ENCODE measurements at regions not wholly inside any gene's neighbourhood (a gene's known extent, or its start where the extent isn't known, plus 50 kb on each side); places are given as distances from the start of the nearest gene placed in this dataset.

GRCh38 chr2:35827086-35827485 lies 528.5 kb upstream of the CRIM1 start:
- H3K27ac ChIP-seq (ENCODE audit: control insufficient read depth, insufficient read depth), result no peak overlapping the region
- no peaks in the 10 kb centered on the region for H3K4me1 ChIP-seq (ENCODE audit: control insufficient read depth, insufficient read depth, low read length)
- in situ Hi-C loops (cut with MboI), result no loop called here
- no peak overlapping the region for H2AFZ ChIP-seq (ENCODE audit: control insufficient read depth, low read depth, low read length)
- no peak overlapping the region for H3K9ac ChIP-seq (ENCODE audit: control insufficient read depth, insufficient read depth, low read length)
- H4K20me1 ChIP-seq (ENCODE audit: control insufficient read depth, insufficient read depth), result no peaks in the 10 kb centered on the region
- no peaks in the 10 kb centered on the region for H3K79me2 ChIP-seq (ENCODE audit: control insufficient read depth, insufficient read depth, low read length)
- H3K27me3 ChIP-seq (replicated peaks in 1 of 2; ENCODE audit: control insufficient read depth in 2 of 2, insufficient read depth in 2 of 2, low read length in 1 of 2), result no peaks in the 10 kb centered on the region
- WGBS (ENCODE audit: insufficient coverage, insufficient replicate concordance, low lambda C conversion rate, missing lambda C conversion rate), result 56% methylated on average over 5 of the region's 5 CpGs
- H3K4me2 ChIP-seq (ENCODE audit: control insufficient read depth, insufficient read depth), result no peak overlapping the region
- H3K4me3 ChIP-seq, result no peak overlapping the region
- intact Hi-C loops (cut with micrococcal nuclease; ENCODE audit: unreplicated experiment), result no loop called here
- TF ChIP-seq ZNF217 (IDR thresholded peaks at IDR 0.05) (no peak), SUZ12 (IDR thresholded peaks at IDR 0.05; ENCODE audit: unreplicated experiment) (no peak), CREB1 (IDR thresholded peaks at IDR 0.05; ENCODE audit: low read depth) (no peak), DPF2 (IDR thresholded peaks at IDR 0.05) (no peak), MTA3 (IDR thresholded peaks at IDR 0.05; ENCODE audit: borderline replicate concordance, low read length) (no peak), MTA2 (IDR thresholded peaks at IDR 0.05; ENCODE audit: low read depth) (no peak), MXI1 (IDR thresholded peaks at IDR 0.05; ENCODE audit: low read depth, low read length) (no peak), RAD51 (IDR thresholded peaks at IDR 0.05) (no peak)
- no peaks in the 10 kb centered on the region for H3K36me3 ChIP-seq (ENCODE audit: control insufficient read depth in 2 of 2, insufficient read depth in 2 of 2, low read length in 1 of 2)
- ChIA-PET SMC1A (ENCODE audit: uncharacterized antibody, unreplicated experiment) (no interaction called here), POLR2A (no interaction called here), CTCF (no interaction called here), RAD21 (ENCODE audit: unreplicated experiment) (no interaction called here)
- no peak for ATAC-seq
- no TSS peak for BruUV-seq (replicated peaks)
- no peaks in the 10 kb centered on the region for H3K9me3 ChIP-seq (replicated peaks; ENCODE audit: control insufficient read depth, insufficient read depth, low read length)
- FAIRE-seq, result no peak
- no peak for DNase-seq (ENCODE audit: low read depth, low spot score)

- BruUV-seq (replicated peaks), result no TSS peak
- RAD21 ChIA-PET (ENCODE audit: unreplicated experiment), result no interaction called here
Observed at GRCh38 chr2:35822716-35823115, 532.9 kb upstream of the CRIM1 start.

More at GRCh38 chr2:35822716-35823115, 532.9 kb upstream of the CRIM1 start:
- intact Hi-C loops (cut with micrococcal nuclease; ENCODE audit: unreplicated experiment), result no loop called here
- Histone ChIP-seq H3K27me3 (replicated peaks in 1 of 2; ENCODE audit: control insufficient read depth in 2 of 2, insufficient read depth in 2 of 2, low read length in 1 of 2) (no peaks in the 10 kb centered on the region), H3K4me2 (ENCODE audit: control insufficient read depth, insufficient read depth) (no peak overlapping the region), H2AFZ (ENCODE audit: control insufficient read depth, low read depth, low read length) (no peak overlapping the region), H4K20me1 (ENCODE audit: control insufficient read depth, insufficient read depth) (no peaks in the 10 kb centered on the region), H3K79me2 (ENCODE audit: control insufficient read depth, insufficient read depth, low read length) (no peaks in the 10 kb centered on the region), H3K9ac (ENCODE audit: control insufficient read depth, insufficient read depth, low read length) (no peak overlapping the region), H3K4me3 (no peak overlapping the region), H3K36me3 (ENCODE audit: control insufficient read depth in 2 of 2, insufficient read depth in 2 of 2, low read length in 1 of 2) (no peaks in the 10 kb centered on the region), H3K4me1 (ENCODE audit: control insufficient read depth, insufficient read depth, low read length) (no peaks in the 10 kb centered on the region), H3K9me3 (replicated peaks; ENCODE audit: control insufficient read depth, insufficient read depth, low read length) (no peaks in the 10 kb centered on the region), H3K27ac (ENCODE audit: control insufficient read depth, insufficient read depth) (no peak overlapping the region)
- CTCF ChIA-PET, result no interaction called here
- 13% methylated on average over 3 of the region's 3 CpGs for WGBS (ENCODE audit: insufficient coverage, insufficient replicate concordance, low lambda C conversion rate, missing lambda C conversion rate)
- in situ Hi-C loops (cut with MboI), result no loop called here
- no peak for DNase-seq (ENCODE audit: low read depth, low spot score)
- POLR2A ChIA-PET, result no interaction called here
- TF ChIP-seq BMI1 (IDR thresholded peaks at IDR 0.05; ENCODE audit: borderline replicate concordance), result no peak
- TF ChIP-seq SMAD1 (IDR thresholded peaks at IDR 0.05; ENCODE audit: low read depth, partially characterized antibody), result no peak
- ATAC-seq, result no peak
- SMC1A ChIA-PET (ENCODE audit: uncharacterized antibody, unreplicated experiment), result no interaction called here
- FAIRE-seq, result no peak

Data from GM12878 (cell line).